IPS-18a (cell line): ENCODE measurements at regions not wholly inside any gene's neighbourhood (a gene's known extent, or its start where the extent isn't known, plus 50 kb on each side); places are given as distances from the start of the nearest gene placed in this dataset.

ENCODE experiments used
- H3K27ac ChIP-seq: one replicate; pipeline ENCODE4 v1.5.1; 2013; ENCODE audit warnings: low read length
- H3K27me3 ChIP-seq: one replicate; pipeline ENCODE4 v1.6.1; 2013; ENCODE audit warnings: mild to moderate bottlenecking, low read length; ENCODE audit not compliant: control insufficient read depth, insufficient read depth
- H3K36me3 ChIP-seq: one replicate; pipeline ENCODE4 v1.6.1; 2013; ENCODE audit warnings: low read depth, low read length; ENCODE audit not compliant: control insufficient read depth
- H3K4me1 ChIP-seq: one replicate; pipeline ENCODE4 v1.6.1; 2013; ENCODE audit warnings: low read depth, low read length; ENCODE audit not compliant: control insufficient read depth
- H3K4me3 ChIP-seq: one replicate; pipeline ENCODE4 v1.5.1; 2013; ENCODE audit warnings: low read length
- H3K9ac ChIP-seq: one replicate; pipeline ENCODE4 v1.6.1; 2013; ENCODE audit warnings: mild to moderate bottlenecking, low read length, moderate library complexity
- H3K9me3 ChIP-seq: one replicate; pipeline ENCODE4 v1.6.1; 2013; ENCODE audit warnings: low read depth, low read length; ENCODE audit not compliant: control insufficient read depth

DNA sequence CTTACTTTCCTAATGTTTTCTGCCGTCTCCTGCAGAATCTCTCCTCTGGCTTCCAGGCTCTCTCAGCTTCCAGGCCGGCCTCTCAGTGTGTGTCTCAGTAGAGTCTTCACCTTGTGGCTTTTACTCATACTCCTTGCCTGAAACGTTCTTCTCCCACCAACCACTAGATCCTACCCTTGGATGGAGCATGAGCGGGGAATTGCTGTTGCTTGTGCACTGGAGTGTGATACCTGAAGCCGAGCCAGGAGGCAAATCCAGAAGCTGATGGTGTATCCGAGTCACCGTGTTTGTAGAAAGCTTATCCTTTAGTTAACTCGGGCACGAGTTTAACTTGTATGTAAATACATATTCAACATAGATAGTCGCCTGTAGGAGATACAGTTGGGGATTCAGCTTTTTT, 285.0 kb upstream of the C2CD4B start:
- Histone ChIP-seq H3K9ac (no peak overlapping the region), H3K9me3 (no peaks in the 10 kb centered on the region), H3K36me3 (no peaks in the 10 kb centered on the region), H3K27ac (no peak overlapping the region), H3K4me3 (no peak overlapping the region), H3K27me3 (no peaks in the 10 kb centered on the region), H3K4me1 (peaks cover 24% of the 10 kb centered on the region)

DNA sequence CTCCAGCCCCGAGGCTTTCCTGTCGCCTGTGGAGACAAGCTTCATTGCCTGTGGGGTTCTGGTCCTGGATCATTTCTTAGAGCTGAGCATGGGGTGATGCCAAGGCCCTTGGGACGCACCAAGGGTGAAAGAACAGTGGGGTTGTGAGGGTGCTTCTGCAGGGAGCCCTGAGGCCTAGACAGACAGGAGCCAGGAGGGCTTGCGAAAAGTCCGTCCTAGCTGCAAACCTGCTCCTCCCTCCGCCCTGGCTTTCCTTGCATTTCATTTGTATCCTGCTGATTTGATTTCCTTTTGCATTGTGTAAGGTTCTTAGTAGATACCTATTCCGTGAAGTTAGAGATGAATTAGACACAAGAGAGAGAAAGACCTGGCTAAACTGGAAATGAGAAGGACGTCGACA, 286.9 kb upstream of the C2CD4B start:
- Histone ChIP-seq H3K4me3 (peak overlapping the region; percentile 34), H3K27me3 (no peaks in the 10 kb centered on the region), H3K36me3 (no peaks in the 10 kb centered on the region), H3K4me1 (peaks cover 34% of the 10 kb centered on the region), H3K9me3 (no peaks in the 10 kb centered on the region), H3K27ac (no peak overlapping the region), H3K9ac (no peak overlapping the region)

DNA sequence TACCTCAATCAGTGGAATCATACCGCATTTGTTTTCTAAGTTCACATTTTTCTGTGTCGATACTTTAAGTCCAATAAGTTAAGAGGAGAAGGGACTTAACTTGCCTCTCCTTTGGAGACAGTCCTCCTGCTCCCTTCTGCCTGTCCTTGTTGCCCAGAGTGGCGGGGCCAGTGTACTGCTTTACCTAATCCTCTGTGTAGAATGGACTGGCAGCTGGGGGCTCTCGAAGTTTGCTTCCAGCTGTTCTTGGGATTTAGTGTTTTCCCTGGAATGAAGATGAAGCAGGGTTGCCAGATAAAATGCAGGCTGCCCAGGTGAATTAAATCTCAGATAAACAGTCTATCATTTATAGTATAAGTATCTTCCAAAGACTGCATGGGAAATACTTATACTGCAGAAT, 287.6 kb upstream of the C2CD4B start:
- H3K27me3 ChIP-seq = no peaks in the 10 kb centered on the region
- no peak overlapping the region for H3K27ac ChIP-seq
- no peaks in the 10 kb centered on the region for H3K36me3 ChIP-seq
- H3K9me3 ChIP-seq = no peaks in the 10 kb centered on the region
- peaks cover 40% of the 10 kb centered on the region for H3K4me1 ChIP-seq
- peak overlapping the region; percentile 34 for H3K4me3 ChIP-seq
- H3K9ac ChIP-seq = peak overlapping the region; percentile 6

DNA sequence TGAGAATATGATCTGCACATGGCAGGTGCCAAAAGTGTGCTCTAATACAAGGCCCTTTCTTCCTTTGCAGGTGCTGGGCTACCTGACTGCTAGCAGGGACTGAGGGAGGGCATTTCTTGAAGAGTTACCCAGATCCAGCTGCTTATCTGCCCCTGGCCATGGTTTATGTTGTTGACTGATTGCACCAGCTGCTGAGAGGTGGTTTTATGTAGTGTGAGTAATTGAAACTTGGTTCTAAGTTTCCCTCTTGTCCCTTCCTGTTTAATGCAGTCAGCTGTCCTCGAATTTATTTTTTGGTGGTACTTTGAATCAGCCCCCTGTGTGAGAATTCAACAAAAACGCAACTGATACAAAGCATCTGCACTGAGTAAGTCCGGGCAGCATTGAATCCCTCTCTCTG, 288.3 kb upstream of the C2CD4B start:
- no peak overlapping the region for H3K4me3 ChIP-seq
- H3K27ac ChIP-seq = no peak overlapping the region
- no peaks in the 10 kb centered on the region for H3K9me3 ChIP-seq
- no peaks in the 10 kb centered on the region for H3K36me3 ChIP-seq
- peaks cover 40% of the 10 kb centered on the region for H3K4me1 ChIP-seq
- H3K9ac ChIP-seq = no peak overlapping the region
- H3K27me3 ChIP-seq = no peaks in the 10 kb centered on the region

DNA sequence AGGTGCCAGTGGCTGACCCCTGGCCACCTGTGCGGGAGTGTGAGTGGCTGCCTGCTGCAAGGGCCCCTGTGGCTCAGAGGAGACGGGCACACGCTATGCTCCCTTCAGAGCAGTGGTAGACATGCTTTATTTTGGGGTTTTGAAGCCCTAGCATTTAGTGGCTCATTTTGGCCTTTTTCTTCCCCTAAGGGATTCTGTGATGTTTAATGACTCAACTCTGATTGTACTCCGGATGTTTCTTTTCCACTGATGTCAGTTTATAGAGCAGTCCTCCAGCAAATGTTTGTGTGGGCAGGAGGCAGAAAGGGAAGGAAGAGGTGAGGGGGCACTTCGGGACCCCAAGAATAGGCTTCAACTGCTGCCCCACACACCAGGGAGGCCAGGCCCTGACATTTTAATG, 288.9 kb upstream of the C2CD4B start:
- Histone ChIP-seq H3K4me3 (no peak overlapping the region), H3K27me3 (no peaks in the 10 kb centered on the region), H3K9ac (no peak overlapping the region), H3K27ac (no peak overlapping the region), H3K4me1 (peaks cover 40% of the 10 kb centered on the region), H3K36me3 (no peaks in the 10 kb centered on the region), H3K9me3 (no peaks in the 10 kb centered on the region)

DNA sequence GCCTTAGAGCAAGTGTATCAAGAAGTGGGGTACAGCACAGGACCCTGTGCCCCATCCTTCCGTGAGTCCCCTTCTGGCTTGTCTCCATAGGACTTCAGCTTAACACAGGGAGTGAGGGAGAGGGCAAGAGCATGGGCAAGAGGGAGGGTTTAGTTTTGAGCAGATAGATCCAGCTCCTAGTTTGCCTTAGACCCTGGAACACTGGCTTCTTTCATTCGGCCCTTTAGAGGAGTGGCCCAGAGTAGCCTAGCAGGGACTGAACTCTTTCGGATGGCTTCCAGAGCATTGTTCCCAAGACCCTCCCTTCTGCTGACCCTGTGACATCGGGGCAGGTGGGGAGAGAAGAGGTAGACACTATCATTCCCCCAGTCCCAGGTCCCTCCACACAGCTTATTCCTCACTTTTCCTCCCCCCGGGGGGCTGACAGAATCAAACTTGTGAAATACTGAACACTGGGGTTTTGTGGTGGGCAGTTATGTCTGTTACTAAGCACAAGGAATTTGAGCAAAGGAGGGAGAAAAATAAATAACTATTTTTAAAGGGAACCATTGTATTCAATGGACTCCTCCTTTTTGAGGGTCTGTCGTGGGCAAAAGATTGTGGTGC, 289.6 kb upstream of the C2CD4B start:
- no peaks in the 10 kb centered on the region for H3K36me3 ChIP-seq
- H3K27ac ChIP-seq = no peak overlapping the region
- H3K27me3 ChIP-seq = no peaks in the 10 kb centered on the region
- no peaks in the 10 kb centered on the region for H3K9me3 ChIP-seq
- H3K9ac ChIP-seq = no peak overlapping the region
- no peak overlapping the region for H3K4me3 ChIP-seq
- H3K4me1 ChIP-seq = peaks cover 43% of the 10 kb centered on the region

DNA sequence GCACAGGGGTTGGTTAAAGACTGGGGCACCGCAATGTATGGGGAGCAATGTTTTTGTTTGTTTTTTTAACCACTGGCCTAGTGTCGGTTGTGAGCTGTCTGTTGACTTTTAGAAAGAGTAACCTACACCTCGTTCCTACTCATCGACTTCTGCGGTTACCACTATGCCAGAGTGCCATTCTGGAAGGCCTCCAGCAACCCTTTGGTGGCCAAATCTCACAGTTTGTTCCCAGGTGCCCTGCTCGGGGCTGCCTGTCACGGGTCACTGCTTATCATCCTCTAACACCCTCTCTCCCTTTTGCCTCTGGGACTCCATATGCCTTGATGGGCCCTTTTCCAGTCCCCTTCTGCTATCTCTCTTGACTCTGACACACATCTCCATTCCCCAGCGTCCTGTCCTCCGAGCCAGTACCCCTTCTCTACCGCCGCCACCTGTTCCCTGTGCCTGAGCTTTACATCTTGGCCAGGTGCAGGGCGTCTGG, 290.4 kb upstream of the C2CD4B start:
- Histone ChIP-seq H3K9ac (no peak overlapping the region), H3K27me3 (no peaks in the 10 kb centered on the region), H3K27ac (no peak overlapping the region), H3K9me3 (no peaks in the 10 kb centered on the region), H3K4me3 (no peak overlapping the region), H3K36me3 (no peaks in the 10 kb centered on the region), H3K4me1 (peaks cover 43% of the 10 kb centered on the region)

DNA sequence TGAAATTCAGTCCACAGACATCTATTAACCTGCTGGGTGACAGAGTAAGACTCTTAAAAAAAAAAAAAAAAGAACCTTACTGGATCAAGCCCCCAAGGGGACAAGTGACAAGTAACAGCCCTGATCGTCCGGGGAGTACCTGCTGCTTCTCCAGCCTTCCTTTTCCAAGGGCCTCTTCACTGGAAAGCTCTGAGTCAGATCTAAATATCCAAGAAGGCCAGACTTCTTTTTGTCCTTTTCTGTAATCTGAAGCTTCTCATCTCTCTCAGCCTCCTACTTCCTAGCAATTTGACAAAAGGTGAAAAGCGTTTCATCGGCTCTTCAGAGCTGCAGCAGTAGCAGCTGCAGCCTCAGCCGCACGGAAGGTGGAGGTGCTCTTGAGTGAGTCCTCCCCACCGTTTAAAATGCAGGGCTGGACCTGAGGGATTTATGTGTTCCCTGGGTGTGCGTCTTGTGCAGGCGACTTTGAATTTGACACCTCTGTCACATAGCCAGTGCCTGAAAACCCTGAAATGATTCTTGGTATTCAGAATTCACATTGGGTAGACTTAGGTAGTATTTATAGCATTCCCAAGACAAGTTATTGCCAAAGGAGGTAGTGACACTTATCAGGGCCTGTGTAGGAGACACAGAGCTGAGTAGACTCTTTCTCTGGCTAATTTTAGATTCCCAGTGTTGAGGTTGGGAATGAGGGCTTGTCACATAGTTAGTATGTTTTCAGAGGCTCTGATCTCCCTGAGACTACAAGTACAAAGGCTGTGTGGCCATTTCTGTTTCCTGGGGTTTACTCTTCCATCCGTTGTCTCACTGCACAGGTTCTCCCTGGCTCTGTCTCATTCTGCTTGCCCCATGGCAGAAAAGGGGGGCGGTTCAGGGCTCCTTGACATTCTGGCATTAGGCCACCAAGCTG, 291.2 kb upstream of the C2CD4B start:
- Histone ChIP-seq H3K9ac (no peak overlapping the region), H3K9me3 (no peaks in the 10 kb centered on the region), H3K4me3 (no peak overlapping the region), H3K27ac (no peak overlapping the region), H3K36me3 (no peaks in the 10 kb centered on the region), H3K27me3 (no peaks in the 10 kb centered on the region), H3K4me1 (peaks cover 43% of the 10 kb centered on the region)

DNA sequence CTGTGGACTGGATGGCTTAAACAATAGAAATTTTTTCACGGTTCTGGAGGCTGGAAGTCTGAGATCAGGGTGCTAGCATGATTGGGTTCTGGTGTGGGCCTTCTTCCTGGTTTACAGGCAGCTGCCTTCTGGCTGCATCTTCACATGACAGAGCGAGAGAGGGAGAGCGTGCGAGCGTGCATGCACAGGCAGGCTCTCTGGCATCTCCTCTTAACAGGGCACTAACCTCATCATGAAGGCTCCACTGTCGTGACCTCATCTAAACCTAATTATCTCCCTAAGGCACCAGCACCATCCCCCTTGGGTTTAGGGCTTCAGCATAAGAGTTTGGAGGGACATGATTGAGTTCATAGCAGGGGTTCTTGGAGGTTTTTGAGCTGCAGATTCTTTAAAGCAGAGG, 292.0 kb upstream of the C2CD4B start:
- Histone ChIP-seq H3K27ac (no peak overlapping the region), H3K9me3 (no peaks in the 10 kb centered on the region), H3K27me3 (no peaks in the 10 kb centered on the region), H3K4me3 (no peak overlapping the region), H3K4me1 (peaks cover 37% of the 10 kb centered on the region), H3K9ac (no peak overlapping the region), H3K36me3 (no peaks in the 10 kb centered on the region)

DNA sequence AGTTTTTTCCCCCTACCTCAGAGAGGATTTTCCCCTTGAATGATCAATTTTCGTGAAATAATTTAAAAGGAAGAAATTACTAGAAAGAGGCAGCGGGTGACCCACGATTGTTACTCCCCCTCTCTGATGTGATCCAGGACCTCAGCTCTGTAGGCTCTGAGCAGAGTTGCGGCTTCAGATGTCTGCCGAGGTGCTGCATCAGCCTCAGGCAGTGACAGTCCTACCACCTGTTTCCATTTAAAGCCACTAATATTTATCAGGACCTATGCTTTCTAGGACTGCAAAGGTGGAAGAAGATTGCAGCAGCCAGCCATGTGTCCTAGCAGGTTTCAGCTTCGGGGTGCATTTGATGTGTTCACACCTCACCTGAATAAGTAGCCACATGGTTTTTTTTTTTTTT, 294.8 kb upstream of the C2CD4B start:
- no peak overlapping the region for H3K4me3 ChIP-seq
- peaks cover 30% of the 10 kb centered on the region for H3K4me1 ChIP-seq
- no peaks in the 10 kb centered on the region for H3K36me3 ChIP-seq
- H3K27ac ChIP-seq = no peak overlapping the region
- no peaks in the 10 kb centered on the region for H3K27me3 ChIP-seq
- no peaks in the 10 kb centered on the region for H3K9me3 ChIP-seq
- H3K9ac ChIP-seq = no peak overlapping the region

DNA sequence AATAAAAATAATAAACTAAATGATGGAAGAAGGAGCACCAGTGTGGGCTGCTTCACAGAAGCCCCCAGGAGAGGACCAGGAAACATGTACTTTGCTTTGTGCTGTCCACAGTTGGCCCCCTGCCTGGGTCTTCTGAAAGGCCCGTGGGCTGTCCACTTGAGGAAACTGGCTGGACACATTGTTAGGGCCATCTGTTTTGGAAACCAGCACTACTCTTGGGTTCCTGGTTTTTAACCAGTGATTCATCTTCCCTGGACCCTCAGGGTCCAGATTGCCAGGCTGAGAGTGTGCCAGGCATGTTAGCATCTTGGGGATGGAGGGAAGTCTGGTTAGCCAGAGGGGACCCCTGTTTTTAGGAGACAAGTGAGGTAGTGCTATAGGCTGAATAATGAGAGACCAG, 297.2 kb upstream of the C2CD4B start:
- Histone ChIP-seq H3K27me3 (no peaks in the 10 kb centered on the region), H3K27ac (no peak overlapping the region), H3K9me3 (no peaks in the 10 kb centered on the region), H3K36me3 (no peaks in the 10 kb centered on the region), H3K4me1 (peaks cover 40% of the 10 kb centered on the region), H3K9ac (no peak overlapping the region), H3K4me3 (no peak overlapping the region)

DNA sequence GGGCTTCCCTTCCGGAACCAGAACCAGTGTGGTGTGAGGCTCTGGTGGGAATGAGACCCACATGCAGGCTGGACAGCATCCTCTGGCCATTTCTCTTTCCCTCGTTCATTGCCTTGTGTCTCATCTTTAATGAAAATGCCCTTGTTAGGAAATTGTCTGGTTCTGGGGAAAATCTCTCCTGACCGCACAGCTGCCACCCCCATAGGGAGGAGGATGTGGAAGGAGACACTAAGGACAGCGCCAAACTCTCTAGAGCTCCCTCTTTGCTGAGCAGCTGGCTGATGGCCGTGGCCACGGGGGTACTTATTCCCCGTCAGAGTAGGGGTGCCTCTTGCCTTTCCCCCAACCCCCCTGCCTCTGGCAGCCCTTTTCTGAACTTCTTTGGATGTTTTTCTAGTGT, 297.6 kb upstream of the C2CD4B start:
- Histone ChIP-seq H3K36me3 (no peaks in the 10 kb centered on the region), H3K4me3 (no peak overlapping the region), H3K27me3 (no peaks in the 10 kb centered on the region), H3K9ac (no peak overlapping the region), H3K27ac (no peak overlapping the region), H3K9me3 (no peaks in the 10 kb centered on the region), H3K4me1 (peaks cover 35% of the 10 kb centered on the region)
